PC-9 (cell line): ENCODE measurements at regions not wholly inside any gene's neighbourhood (a gene's known extent, or its start where the extent isn't known, plus 50 kb on each side); places are given as distances from the start of the nearest gene placed in this dataset.

Experiments used
- CTCF ChIP-seq: fragments of 200-600 bp; sonication (generic); conservative IDR thresholded peaks from 2 replicates; pipeline ENCODE4 v1.6.1; 2017; ENCODE audit warnings: mixed run types, antibody characterized with exemption, mild to moderate bottlenecking, moderate library complexity
- EZH2 ChIP-seq: fragments of 200-600 bp; sonication (generic); IDR thresholded peaks from 2 replicates; pipeline ENCODE4 v1.8.0; 2017; ENCODE audit warnings: antibody characterized with exemption, low read depth

DNA sequence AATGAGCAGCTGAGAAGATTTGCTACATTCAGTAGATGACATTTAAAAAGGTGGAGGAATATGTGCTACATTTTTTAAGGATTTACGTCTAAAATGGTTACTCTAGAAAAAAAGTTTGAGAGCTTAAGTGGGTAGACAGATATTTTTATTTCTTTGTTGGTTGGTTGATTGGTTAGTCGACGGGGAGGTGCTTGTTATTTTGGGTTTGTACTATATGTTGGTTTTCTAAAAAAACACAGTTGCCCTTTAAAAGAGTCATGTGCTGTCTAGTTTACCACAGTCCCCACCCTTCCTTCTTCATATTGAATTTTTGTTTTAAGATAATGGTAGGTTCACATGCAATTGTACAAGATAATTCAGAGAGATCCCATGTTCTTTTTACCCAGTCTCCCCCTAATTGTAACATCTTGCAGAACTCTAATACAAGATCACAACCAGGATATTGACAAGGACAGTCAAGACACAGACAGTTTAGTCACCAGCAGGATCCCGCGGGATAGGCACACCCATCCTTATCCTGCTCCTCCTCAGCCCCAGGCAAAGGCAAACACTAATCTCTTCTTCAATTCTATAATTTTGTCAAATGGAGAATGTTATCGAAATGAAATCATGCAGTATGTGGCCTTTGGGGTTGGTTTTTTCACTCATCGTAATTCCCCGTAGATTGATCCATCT lies 171.4 kb downstream of the FOXO1 start:
- no peak for TF ChIP-seq CTCF
- no peak for TF ChIP-seq EZH2
